ENCODE measurements at regions not wholly inside any gene's neighbourhood (a gene's known extent, or its start where the extent isn't known, plus 50 kb on each side); places are given as distances from the start of the nearest gene placed in this dataset.

DNA sequence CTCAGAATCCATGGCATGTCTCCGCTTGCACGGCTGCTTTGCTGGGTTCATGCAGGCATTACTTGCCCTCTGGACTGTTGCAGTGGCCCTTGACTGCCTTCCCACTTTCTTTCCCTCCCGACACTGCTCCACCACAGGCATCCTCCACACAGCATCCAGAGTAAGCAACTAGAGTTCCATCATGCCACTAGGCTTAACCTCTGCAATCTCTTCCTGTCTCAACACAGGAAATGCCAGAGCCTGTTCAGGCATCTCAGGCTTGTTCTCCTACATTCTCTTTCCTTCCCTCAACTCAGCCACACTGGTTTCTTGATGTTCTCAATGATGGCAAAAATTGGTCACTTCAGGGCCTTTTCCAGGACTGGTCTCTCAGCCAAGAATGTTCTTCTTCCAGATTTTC, 284.5 kb upstream of the KLF6 start:
- TF ChIP-seq CREB1 (IDR thresholded peaks at IDR 0.05; ENCODE audit: low read depth) = no peak
- TF ChIP-seq, protein P1, sequence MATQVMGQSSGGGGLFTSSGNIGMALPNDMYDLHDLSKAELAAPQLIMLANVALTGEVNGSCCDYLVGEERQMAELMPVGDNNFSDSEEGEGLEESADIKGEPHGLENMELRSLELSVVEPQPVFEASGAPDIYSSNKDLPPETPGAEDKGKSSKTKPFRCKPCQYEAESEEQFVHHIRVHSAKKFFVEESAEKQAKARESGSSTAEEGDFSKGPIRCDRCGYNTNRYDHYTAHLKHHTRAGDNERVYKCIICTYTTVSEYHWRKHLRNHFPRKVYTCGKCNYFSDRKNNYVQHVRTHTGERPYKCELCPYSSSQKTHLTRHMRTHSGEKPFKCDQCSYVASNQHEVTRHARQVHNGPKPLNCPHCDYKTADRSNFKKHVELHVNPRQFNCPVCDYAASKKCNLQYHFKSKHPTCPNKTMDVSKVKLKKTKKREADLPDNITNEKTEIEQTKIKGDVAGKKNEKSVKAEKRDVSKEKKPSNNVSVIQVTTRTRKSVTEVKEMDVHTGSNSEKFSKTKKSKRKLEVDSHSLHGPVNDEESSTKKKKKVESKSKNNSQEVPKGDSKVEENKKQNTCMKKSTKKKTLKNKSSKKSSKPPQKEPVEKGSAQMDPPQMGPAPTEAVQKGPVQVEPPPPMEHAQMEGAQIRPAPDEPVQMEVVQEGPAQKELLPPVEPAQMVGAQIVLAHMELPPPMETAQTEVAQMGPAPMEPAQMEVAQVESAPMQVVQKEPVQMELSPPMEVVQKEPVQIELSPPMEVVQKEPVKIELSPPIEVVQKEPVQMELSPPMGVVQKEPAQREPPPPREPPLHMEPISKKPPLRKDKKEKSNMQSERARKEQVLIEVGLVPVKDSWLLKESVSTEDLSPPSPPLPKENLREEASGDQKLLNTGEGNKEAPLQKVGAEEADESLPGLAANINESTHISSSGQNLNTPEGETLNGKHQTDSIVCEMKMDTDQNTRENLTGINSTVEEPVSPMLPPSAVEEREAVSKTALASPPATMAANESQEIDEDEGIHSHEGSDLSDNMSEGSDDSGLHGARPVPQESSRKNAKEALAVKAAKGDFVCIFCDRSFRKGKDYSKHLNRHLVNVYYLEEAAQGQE (IDR thresholded peaks at IDR 0.05; ENCODE audit: low read depth) = no peak
- TF ChIP-seq EP300 (IDR thresholded peaks at IDR 0.05; ENCODE audit: borderline replicate concordance) = no peak
- no peak for TF ChIP-seq RAD21 (IDR thresholded peaks at IDR 0.05; ENCODE audit: low read depth)

All from Ishikawa (cell line).